Stimulated activated CD8-positive, alpha-beta memory T cell treated with anti-CD3 and anti-CD28 coated beads, Interleukin-2, amount 100 ng/mL, for 1 hour (primary cell): ENCODE measurements at regions not wholly inside any gene's neighbourhood (a gene's known extent, or its start where the extent isn't known, plus 50 kb on each side); places are given as distances from the start of the nearest gene placed in this dataset.
"Not testable (repeated sequence)": the region's sequence is repeated elsewhere in the genome, so short reads cannot be mapped to it uniquely, and the experiment has no call there.

Experiments used
- DNase-seq, 2 donors: peaks; one replicate each; pipeline ENCODE4 v3.0.0-alpha.2; 2020; ENCODE audit warnings: low read depth in 2 of 2

DNA sequence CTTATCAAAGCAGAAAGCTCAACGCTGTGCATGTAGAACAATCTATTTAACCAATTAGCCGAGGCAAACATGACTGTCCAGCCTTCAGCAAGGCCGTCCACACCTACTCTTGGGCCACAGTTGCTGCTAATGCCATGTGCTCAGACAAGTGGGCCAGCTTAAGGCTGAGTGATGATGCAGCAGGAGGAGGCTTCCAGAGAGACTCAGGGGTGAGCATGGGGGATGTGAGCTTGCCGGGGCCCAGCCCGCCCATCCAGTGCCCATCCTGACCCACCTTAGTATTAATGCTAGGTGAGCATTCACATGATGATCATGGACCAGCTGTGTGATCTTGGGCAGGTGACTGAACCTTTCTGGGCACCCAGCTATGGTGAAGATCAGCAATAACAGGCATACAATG, 150.1 kb downstream of the TPRA1 start:
- no peak for DNase-seq

GRCh38 chr3:127439621-127440020, 150.9 kb downstream of the TPRA1 start:
- no peak for DNase-seq

DNA sequence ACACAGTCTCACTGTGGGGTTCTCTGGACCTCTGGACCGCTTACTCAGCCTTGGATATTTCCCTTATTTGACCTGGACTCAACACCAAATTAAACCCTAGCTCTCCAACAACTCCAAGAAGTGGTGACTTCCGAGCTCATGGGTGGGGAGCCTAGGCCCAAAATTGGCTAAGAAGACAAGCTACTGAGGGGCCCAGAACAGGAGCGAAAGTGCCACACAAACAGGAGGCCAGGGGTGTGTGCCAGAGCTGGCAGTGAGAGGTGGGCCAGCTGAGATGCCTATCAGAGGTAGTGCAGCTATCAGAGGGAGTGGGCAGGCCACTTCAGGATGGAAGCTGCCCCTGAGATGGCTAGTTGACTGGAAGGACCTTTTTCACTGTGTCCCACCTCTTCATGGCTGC, 151.1 kb upstream of the PRR20G start:
- DNase-seq, result no peak

GRCh38 chr3:127438371-127438770, 150.5 kb upstream of the PRR20G start:
- DNase-seq, result no peak

DNA sequence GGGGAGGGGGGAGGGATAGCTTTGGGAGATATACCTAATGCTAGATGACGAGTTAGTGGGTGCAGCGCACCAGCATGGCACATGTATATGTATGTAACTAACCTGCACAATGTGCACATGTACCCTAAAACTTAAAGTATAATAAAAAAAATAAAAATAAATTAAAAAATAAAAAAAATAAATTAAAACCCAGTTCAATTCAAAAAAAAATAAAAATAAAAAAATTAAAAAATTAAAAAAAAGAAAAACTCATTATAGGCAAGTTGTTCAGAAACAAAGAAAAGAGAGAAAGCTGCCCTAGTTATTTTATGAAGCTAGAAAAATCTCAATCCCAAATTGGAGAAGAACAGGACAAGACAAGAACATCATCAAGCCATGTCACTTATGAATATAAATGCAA, 147.5 kb upstream of the PRR20G start:
- DNase-seq, result not testable (repeated sequence)

DNA sequence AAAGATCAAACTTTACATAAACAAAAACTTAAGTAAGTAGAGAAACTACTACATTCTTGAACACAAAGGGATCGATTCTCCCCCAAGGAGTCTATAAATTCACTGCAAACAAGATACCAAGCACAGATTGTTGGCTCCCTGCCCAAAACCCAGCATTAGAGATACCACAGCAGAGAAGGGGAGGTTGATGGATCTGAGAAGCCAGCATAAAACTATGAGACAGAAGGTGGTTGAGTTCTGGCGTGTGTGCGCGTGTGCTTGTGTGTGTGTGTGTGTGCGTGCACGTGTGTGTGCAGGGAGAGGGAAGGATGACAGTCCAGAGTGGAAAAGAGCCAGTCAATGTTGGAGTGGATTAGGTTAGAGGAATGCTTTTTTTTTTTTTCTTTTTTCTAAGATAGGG, 143.2 kb upstream of the PRR20G start:
- no peak for DNase-seq

DNA sequence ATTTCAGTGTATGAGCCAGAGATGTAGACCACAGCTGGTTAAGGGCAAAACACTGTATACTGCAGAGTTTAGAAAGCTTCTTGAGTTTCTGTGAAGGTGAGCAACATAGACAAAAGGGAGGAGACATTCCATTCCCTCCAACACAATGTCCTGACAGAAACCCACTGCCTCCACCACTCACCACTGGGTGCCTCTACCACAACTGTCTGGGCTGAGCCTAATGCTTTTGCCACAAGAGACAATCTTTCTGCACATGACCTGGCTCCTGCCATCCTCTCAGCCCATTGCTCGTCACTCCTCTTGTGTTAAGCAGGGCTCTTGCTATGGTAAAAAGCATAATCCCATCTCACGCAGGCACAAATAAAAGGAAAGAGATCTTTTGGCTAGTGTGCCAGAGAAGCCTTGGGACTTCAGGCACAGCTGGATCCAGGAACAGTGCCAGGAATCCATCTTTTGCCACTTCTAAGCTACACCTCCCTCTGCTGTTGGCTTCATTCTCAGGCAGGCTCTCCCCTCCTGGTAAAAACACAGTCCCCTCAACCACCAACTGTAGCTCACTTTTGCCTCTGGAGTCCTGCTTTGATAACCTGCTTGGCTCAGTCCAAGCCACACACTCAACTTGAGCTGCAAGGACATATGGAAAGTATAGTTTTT, 140.6 kb upstream of the PRR20G start:
- DNase-seq, result no peak

DNA sequence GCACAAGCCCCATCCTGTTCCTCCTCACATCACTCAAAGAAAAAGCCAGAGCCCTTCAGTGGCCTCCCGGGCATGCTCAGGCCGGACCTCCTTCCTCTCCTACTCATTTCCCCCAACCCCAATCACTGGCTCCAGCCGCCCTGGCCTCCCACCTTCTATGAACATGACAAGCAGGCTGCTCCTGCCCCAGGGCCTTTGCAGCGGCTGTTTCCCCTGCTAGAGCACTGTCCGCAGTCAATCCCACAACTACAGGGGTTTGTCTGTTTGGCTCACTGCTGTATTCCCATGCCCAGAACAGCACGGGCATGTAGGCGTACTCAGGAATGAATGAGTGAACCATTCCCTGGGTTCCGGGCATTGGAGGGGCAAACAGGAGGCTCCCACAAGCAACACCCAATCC, 139.8 kb upstream of the PRR20G start:
- no peak for DNase-seq

GRCh38 chr3:127427156-127427555, 139.3 kb upstream of the PRR20G start:
- no peak for DNase-seq

DNA sequence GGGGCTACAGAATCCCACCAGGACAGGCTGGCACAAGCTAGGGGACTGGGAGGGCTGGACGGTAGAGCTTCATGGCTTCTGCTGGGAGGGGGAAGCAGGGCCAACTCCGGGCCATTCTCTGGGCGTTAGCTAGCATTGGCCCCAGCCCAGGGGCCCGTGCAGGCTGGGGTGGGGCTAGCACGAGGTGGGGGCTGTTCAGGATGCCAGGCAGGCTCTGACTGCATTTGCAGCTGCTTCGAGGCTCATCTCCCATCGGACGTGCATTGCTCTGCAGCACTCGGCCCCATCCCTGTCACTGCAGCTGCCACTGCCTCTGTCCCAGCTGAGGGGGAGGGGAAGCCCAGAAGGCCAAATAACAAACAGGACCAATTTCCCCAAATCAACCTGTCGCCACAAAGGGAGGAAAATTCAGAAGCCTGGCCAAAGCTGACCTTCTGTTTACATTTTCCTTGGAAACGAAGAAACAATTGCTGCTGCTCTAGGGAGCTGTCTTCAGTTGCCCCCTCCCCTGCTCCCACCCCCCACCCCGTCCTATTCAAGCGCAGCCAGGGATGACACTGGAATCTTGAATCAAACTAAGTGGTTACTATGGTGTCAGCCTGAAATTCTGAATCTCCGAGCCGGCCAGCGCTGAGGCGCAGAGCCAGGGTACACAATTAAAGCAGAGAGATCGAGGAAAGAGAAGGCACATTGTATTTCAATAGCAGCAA, 138.8 kb upstream of the PRR20G start:
- DNase-seq, result no peak

DNA sequence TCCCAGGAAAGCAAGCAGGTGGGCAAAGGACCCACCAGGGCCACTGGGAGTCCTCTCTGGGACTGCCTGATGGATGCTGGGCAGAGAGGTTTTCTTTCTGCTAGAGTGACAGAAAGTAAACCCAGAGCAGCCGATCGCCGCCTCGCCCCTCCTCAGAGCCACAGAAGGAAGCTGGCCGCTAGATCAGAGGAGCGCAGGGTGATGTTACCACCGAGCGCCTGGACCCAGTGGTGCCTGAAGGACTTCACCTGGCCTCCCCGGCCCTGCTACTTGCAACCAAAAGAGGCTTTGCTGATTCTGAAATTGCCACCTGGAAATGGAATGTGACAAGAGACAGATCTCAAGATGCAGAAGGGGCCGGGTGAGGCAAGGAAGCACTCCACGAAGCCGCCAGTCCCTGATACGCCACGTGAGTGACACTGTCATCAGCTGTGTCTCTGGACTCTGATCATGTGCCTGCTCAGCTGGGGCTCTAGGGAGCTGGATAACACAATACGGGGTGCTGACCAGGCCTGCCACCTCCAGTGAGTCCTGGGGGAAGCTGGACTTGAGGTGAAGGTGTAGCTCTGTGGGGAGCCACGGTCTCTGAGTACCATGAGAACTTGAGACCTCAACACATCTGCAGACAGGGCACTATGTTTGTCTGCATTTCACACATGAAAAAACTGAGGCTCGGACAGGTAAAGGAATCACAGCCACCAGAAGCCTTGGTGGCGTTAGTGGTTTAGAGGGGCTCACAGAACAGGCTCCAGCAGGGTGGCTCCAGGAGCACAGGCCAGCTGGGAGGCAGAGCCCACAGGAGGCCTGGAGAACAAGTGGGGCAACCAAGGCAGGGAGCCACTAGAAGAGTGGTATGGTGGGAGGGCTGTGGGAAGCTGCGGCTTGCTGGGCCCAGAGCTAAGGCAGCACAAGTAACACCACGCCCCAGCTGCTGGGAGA, 137.9 kb upstream of the PRR20G start:
- no peak for DNase-seq

GRCh38 chr3:127424766-127425504, 137.1 kb upstream of the PRR20G start:
- DNase-seq, result no peak

GRCh38 chr3:127423856-127424765, 136.3 kb upstream of the PRR20G start:
- DNase-seq, result no peak

DNA sequence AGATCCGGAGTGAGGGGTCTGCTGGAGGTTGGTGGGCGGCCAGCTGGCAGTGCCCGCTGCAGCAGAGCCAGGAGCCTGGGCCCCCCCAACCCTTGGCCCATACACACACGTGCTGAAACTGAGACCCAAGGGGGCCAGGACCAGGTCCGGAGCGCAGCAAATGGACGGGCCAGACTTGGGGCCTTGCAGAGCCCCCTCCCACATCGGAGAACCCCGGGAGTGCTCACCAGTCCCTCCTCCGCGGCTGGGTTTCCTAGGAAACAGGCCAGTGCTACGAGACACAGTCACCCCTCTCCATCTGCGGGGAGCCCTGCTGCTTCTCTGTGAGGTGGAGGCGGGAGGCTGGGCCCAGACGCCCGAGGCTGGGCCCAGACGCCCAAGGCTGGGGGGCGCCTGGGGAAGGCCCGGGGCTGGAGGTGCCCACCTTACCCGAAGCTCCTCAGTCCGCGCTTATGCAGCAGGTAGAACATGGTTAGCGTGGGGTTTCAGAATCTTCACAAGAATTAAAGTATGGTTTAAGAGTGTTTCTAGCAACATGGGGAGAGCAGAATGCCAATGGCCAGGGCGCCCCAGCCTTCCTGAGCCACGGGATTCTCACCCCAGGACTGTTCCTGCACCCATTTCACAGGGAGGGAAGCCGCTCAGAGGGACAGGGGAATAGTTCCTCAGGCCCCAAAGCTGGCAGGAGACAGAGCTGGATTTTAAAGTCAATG, 135.0 kb upstream of the PRR20G start:
- DNase-seq, result no peak

GRCh38 chr3:127421943-127422662, 134.3 kb upstream of the PRR20G start:
- no peak for DNase-seq

DNA sequence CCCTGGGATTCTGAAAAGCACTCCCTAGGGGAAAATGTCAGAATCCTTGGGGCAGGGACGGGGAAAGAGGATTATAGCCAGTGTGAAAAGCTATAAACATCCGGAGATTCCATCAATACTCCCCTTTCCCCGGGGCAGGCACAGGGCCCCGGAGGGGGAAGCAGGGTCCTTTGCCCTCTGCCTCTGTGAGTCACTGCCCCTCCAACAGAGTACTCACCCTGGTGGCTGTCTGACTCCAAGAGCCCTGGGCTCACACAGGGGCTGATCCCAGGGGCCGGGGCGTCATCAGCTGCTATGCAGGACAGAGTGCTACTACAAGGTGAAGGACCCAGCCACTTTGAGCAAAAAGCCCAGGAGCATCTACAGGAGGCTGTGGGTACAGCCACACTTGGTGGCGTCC, 133.0 kb upstream of the PRR20G start:
- DNase-seq, result no peak

DNA sequence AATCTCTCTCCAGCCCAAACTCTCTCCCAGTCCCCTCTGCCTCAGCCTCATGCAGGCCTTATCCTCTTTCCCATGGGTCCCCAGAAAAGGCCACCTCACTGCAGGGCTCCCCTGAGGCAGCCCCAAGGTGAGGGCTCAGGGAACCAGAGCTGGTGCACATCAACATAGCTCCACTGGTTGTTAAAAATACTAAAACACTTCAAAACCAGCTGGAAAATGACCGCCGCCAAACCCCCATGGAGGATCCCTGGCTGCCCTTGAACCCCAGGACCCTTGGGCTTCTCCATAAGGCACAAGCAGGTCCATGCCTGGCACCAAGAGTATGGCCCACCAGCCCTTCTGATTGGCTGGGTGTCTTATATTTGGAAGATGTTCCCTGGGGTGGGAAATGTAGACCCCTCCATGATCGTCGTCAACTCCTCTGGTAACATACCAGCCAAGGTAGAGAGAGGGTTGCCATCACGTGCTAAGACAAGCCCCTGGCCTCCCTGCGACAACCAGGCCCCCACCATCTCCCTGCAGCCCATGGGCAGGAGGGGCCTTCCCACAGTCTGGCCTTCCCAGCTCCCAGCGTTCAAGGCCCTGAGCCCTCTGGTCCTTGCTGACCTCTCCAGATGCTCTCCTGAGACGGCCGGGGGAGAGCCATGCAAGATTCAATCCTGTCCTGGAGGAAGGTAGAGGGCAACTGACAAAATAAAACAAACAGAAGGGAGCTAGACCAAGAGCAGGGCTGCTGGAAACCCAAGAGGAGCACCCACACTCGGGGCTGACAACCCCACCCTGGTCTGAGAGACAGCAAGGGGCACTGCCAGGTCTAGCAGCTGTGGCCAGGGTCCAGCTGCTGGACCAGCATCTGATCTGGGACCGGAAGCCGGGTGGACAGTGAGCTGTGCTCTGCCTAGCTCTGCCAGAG, 132.1 kb upstream of the PRR20G start:
- no peak for DNase-seq

DNA sequence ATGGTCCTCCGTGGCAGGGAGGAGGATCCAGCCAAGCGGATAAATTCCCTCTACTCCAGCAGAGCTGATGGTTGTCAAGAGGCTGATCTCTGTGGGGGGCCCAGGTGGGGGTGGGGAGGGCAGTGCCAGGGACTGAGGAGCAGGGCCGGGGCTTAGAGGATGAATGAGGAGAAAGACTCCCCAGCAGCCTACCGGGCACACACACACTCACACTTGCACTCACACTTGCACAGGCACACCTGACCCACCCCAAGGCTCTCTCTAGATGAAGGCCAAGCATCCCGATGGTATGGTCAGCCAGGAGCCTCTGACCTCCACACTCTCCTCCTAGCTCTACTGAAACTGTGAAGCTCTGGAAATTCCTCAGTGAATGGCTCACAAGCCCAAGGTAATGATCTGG, 131.3 kb upstream of the PRR20G start:
- DNase-seq, result no peak
